Mesenchymal stem cell (in vitro differentiated cells and primary cell): ENCODE measurements at regions not wholly inside any gene's neighbourhood (a gene's known extent, or its start where the extent isn't known, plus 50 kb on each side); places are given as distances from the start of the nearest gene placed in this dataset.

Source experiments
- DNase-seq: peaks from one replicate; pipeline ENCODE4 v3.0.0-alpha.2; 2013
- H2AFZ ChIP-seq: one replicate; pipeline ENCODE4 v1.6.1; 2013; ENCODE audit warnings: low read depth, mild to moderate bottlenecking, control low read depth, inconsistent platforms, low read length, moderate library complexity
- H2AK5ac ChIP-seq: 2 replicates; pipeline ENCODE4 v1.6.1; 2013; ENCODE audit warnings: low read length, moderate library complexity, mild to moderate bottlenecking, inconsistent platforms; ENCODE audit not compliant: severe bottlenecking
- H2BK120ac ChIP-seq: one replicate; pipeline ENCODE4 v1.6.1; 2013; ENCODE audit warnings: low read depth, mild to moderate bottlenecking, inconsistent platforms, low read length, moderate library complexity
- H2BK12ac ChIP-seq, 2 experiments: one replicate each; pipeline ENCODE4 v1.6.1; 2013; ENCODE audit warnings: inconsistent platforms in 2 of 2, low read length in 2 of 2, mild to moderate bottlenecking in 2 of 2, moderate library complexity in 2 of 2, control low read depth in 1 of 2
- H2BK15ac ChIP-seq: one replicate; pipeline ENCODE4 v1.6.1; 2013; ENCODE audit warnings: mild to moderate bottlenecking, low read depth, inconsistent platforms; ENCODE audit not compliant: poor library complexity, severe bottlenecking
- H2BK5ac ChIP-seq: 2 replicates; pipeline ENCODE4 v1.6.1; 2013; ENCODE audit warnings: low read depth, mild to moderate bottlenecking, low read length, control low read depth, inconsistent platforms; ENCODE audit not compliant: poor library complexity, severe bottlenecking
- H3K14ac ChIP-seq, 2 experiments: one replicate each; pipeline ENCODE4 v1.6.1; 2013; ENCODE audit warnings: inconsistent platforms in 2 of 2, low read length in 2 of 2, control low read depth in 1 of 2, mild to moderate bottlenecking in 1 of 2, moderate library complexity in 1 of 2
- H3K18ac ChIP-seq, 2 experiments: one replicate each; pipeline ENCODE4 v1.6.1; 2013; ENCODE audit warnings: inconsistent platforms in 2 of 2, low read length in 2 of 2, control low read depth in 1 of 2, low read depth in 1 of 2, mild to moderate bottlenecking in 1 of 2
- H3K23ac ChIP-seq, 2 experiments: one replicate each; pipeline ENCODE4 v1.6.1; 2013; ENCODE audit warnings: inconsistent platforms in 2 of 2, low read length in 2 of 2, mild to moderate bottlenecking in 2 of 2, moderate library complexity in 2 of 2, control low read depth in 1 of 2
- H3K27ac ChIP-seq: 2 replicates; pipeline ENCODE4 v1.5.1; 2013; ENCODE audit warnings: mild to moderate bottlenecking, moderate library complexity, low read length, control low read depth, inconsistent platforms; ENCODE audit not compliant: poor library complexity, severe bottlenecking
- H3K27me3 ChIP-seq, 2 experiments: 2 replicates each; pipeline versions ENCODE4 v1.6.1 to v1.7.0; 2013; ENCODE audit warnings: low read length in 2 of 2, mild to moderate bottlenecking in 2 of 2, moderate library complexity in 2 of 2, control low read depth in 1 of 2, inconsistent platforms in 1 of 2; ENCODE audit not compliant: control insufficient read depth in 1 of 2, insufficient read depth in 1 of 2
- H3K36me3 ChIP-seq, 2 experiments: 2 replicates each; pipeline versions ENCODE4 v1.6.1 to v1.7.0; 2013; ENCODE audit warnings: low read length in 2 of 2, control low read depth in 1 of 2, inconsistent platforms in 1 of 2, low read depth in 1 of 2, mild to moderate bottlenecking in 1 of 2; ENCODE audit not compliant: insufficient read depth in 2 of 2, control insufficient read depth in 1 of 2
- H3K4ac ChIP-seq, 2 experiments: one replicate each; pipeline ENCODE4 v1.6.1; 2013; ENCODE audit warnings: inconsistent platforms in 2 of 2, low read length in 2 of 2, mild to moderate bottlenecking in 2 of 2, moderate library complexity in 2 of 2, control low read depth in 1 of 2, low read depth in 1 of 2
- H3K4me1 ChIP-seq: 2 replicates; pipeline ENCODE4 v1.6.1; 2013; ENCODE audit warnings: low read depth, low read length, control low read depth; ENCODE audit not compliant: control insufficient read depth, insufficient read depth
- H3K4me2 ChIP-seq: 2 replicates; pipeline ENCODE4 v1.6.1; 2013; ENCODE audit warnings: low read length, mild to moderate bottlenecking, inconsistent platforms; ENCODE audit not compliant: poor library complexity, severe bottlenecking
- H3K4me3 ChIP-seq, 2 experiments: 2 replicates each; pipeline versions ENCODE4 v1.5.1 to v1.7.0; 2013; ENCODE audit warnings: low read length in 2 of 2, mild to moderate bottlenecking in 2 of 2, control low read depth in 1 of 2, low read depth in 1 of 2; ENCODE audit not compliant: insufficient read depth in 1 of 2
- H3K79me1 ChIP-seq: replicated peaks from 2 replicates; pipeline ENCODE4 v1.6.1; 2013; ENCODE audit warnings: mild to moderate bottlenecking, control low read depth, low read length, inconsistent platforms; ENCODE audit not compliant: poor library complexity, severe bottlenecking
- H3K9ac ChIP-seq: 2 replicates; pipeline ENCODE4 v1.7.0; 2013; ENCODE audit warnings: mild to moderate bottlenecking, low read length, moderate library complexity
- H3K9me3 ChIP-seq: 2 replicates; pipeline ENCODE4 v1.7.0; 2013; ENCODE audit warnings: mild to moderate bottlenecking, low read length; ENCODE audit not compliant: control insufficient read depth
- H4K8ac ChIP-seq: one replicate; pipeline ENCODE4 v1.6.1; 2013; ENCODE audit warnings: inconsistent platforms, mild to moderate bottlenecking, low read length, moderate library complexity
- H4K91ac ChIP-seq: one replicate; pipeline ENCODE4 v1.6.1; 2013; ENCODE audit warnings: mild to moderate bottlenecking, low read length, inconsistent platforms
- WGBS: methylation state at CpG from one replicate; pipeline ENCODE4 v1.1.7; 2013; ENCODE audit warnings: mixed read lengths; 5-methylcytosine and 5-hydroxymethylcytosine counted together

GRCh38 chr20:60697252-60697651, 554.8 kb upstream of the CDH4 start:
- Histone ChIP-seq H3K4me1 (peaks cover 2% of the 10 kb centered on the region), H2BK15ac (no peak overlapping the region), H3K14ac (no peak overlapping the region), H3K27me3 (no peaks in the 10 kb centered on the region), H4K8ac (no peak overlapping the region), H3K9ac (no peak overlapping the region), H3K23ac (no peak overlapping the region), H3K4me3 (no peak overlapping the region), H2BK120ac (no peak overlapping the region), H3K79me1 (no peaks in the 10 kb centered on the region), H2BK5ac (no peak overlapping the region), H2BK12ac (no peak overlapping the region), H3K36me3 (no peaks in the 10 kb centered on the region), H4K91ac (no peak overlapping the region), H3K4ac (no peak overlapping the region), H3K27ac (no peak overlapping the region), H3K4me2 (no peak overlapping the region), H3K18ac (no peak overlapping the region), H2AK5ac (no peak overlapping the region), H2AFZ (no peak overlapping the region), H3K9me3 (no peaks in the 10 kb centered on the region)
- 64% methylated on average over 2 of the region's 2 CpGs for WGBS
- peak; percentile 4 for DNase-seq

- Histone ChIP-seq H3K9ac (no peak overlapping the region), H3K23ac (no peak overlapping the region), H3K4me2 (no peak overlapping the region), H3K14ac (no peak overlapping the region), H4K91ac (no peak overlapping the region), H2BK120ac (no peak overlapping the region), H2BK12ac (no peak overlapping the region), H2AK5ac (no peak overlapping the region), H4K8ac (no peak overlapping the region), H2BK5ac (no peak overlapping the region), H3K4me3 (no peak overlapping the region), H3K4me1 (no peaks in the 10 kb centered on the region), H3K27me3 (no peaks in the 10 kb centered on the region), H3K36me3 (no peaks in the 10 kb centered on the region), H3K18ac (no peak overlapping the region), H3K4ac (no peak overlapping the region), H2AFZ (no peak overlapping the region), H3K9me3 (no peaks in the 10 kb centered on the region), H2BK15ac (no peak overlapping the region), H3K79me1 (no peaks in the 10 kb centered on the region), H3K27ac (no peak overlapping the region)
- 40% methylated on average over 1 of the region's 2 CpGs for WGBS
- no peak for DNase-seq
These were observed 551.3 kb upstream of the CDH4 start for GRCh38 chr20:60700728-60701127.

- Histone ChIP-seq H3K4ac (no peak overlapping the region), H4K91ac (no peak overlapping the region)
These were observed 547.9 kb upstream of the CDH4 start for GRCh38 chr20:60704147-60704546.

GRCh38 chr20:60713396-60713795, 538.7 kb upstream of the CDH4 start:
- Histone ChIP-seq H4K8ac (no peak overlapping the region), H2AFZ (no peak overlapping the region), H2AK5ac (no peak overlapping the region), H3K9me3 (no peaks in the 10 kb centered on the region), H2BK5ac (no peak overlapping the region), H3K4me1 (no peaks in the 10 kb centered on the region), H3K4me3 (no peak overlapping the region), H2BK12ac (no peak overlapping the region), H3K79me1 (no peaks in the 10 kb centered on the region), H3K36me3 (no peaks in the 10 kb centered on the region), H3K14ac (no peak overlapping the region), H3K4ac (no peak overlapping the region), H3K27ac (no peak overlapping the region), H4K91ac (no peak overlapping the region), H3K9ac (no peak overlapping the region), H3K18ac (no peak overlapping the region), H2BK15ac (no peak overlapping the region), H3K4me2 (no peak overlapping the region), H3K23ac (no peak overlapping the region), H3K27me3 (peaks cover 0 to 5% of the 10 kb centered on the region in 2 experiments), H2BK120ac (no peak overlapping the region)
- DNase-seq: no peak
- WGBS: no CpG with 5 or more reads among the region's 2 CpGs

More at GRCh38 chr20:60704147-60704546, 547.9 kb upstream of the CDH4 start:
- Histone ChIP-seq H3K36me3 (no peaks in the 10 kb centered on the region), H3K23ac (no peak overlapping the region), H3K27me3 (no peaks in the 10 kb centered on the region), H3K4me2 (no peak overlapping the region), H2BK120ac (no peak overlapping the region), H3K14ac (no peak overlapping the region), H3K79me1 (no peaks in the 10 kb centered on the region), H4K8ac (no peak overlapping the region), H3K27ac (no peak overlapping the region), H3K18ac (no peak overlapping the region), H2AFZ (no peak overlapping the region), H2BK15ac (no peak overlapping the region), H2BK12ac (no peak overlapping the region), H3K9me3 (no peaks in the 10 kb centered on the region), H3K9ac (no peak overlapping the region), H2AK5ac (no peak overlapping the region), H3K4me3 (no peak overlapping the region), H3K4me1 (no peaks in the 10 kb centered on the region), H2BK5ac (no peak overlapping the region)
- WGBS: 57% methylated on average over 2 of the region's 2 CpGs
- DNase-seq: no peak
